ENCODE measurements at regions not wholly inside any gene's neighbourhood (a gene's known extent, or its start where the extent isn't known, plus 50 kb on each side); places are given as distances from the start of the nearest gene placed in this dataset.
A peak's percentile ranks its signal among the peaks of the same experiment; 100 is the strongest.

- no peak for DNase-seq (ENCODE audit: low read depth, low spot score)
- TF ChIP-seq CTCF (IDR thresholded peaks at IDR 0.05; ENCODE audit: insufficient read depth, low read length, missing control alignments): no peak
- H3K4me3 ChIP-seq (ENCODE audit: low read depth, low read length): no peak overlapping the region
- ChIA-PET POLR2A (no interaction called here), CTCF (no interaction called here)
Measured at GRCh38 chr2:106954304-106954703, 68.3 kb upstream of the ST6GAL2 start.

GRCh38 chr2:106956416-106956815 is 70.4 kb upstream of the ST6GAL2 start:
- no peak for TF ChIP-seq CTCF (IDR thresholded peaks at IDR 0.05; ENCODE audit: insufficient read depth, low read length, missing control alignments)
- H3K4me3 ChIP-seq (ENCODE audit: low read depth, low read length): no peak overlapping the region
- ChIA-PET POLR2A (interaction anchor here (1.0 to 1.1 kb wide), 2 partner anchors 15 to 46 kb away, joined by 4 to 5 read pairs; no protein-coding TSS in a partner anchor), CTCF (no interaction called here)
- DNase-seq (ENCODE audit: low read depth, low spot score): no peak

GRCh38 chr2:106956879-106957278 is 70.9 kb upstream of the ST6GAL2 start:
- DNase-seq (ENCODE audit: low read depth, low spot score): peak; percentile 96
- TF ChIP-seq CTCF (IDR thresholded peaks at IDR 0.05; ENCODE audit: insufficient read depth, low read length, missing control alignments): no peak
- H3K4me3 ChIP-seq (ENCODE audit: low read depth, low read length): no peak overlapping the region
- ChIA-PET POLR2A (interaction anchor here (0.6 to 1.1 kb wide), 3 partner anchors 13 to 45 kb away, joined by 3 to 5 read pairs (median 4); no protein-coding TSS in a partner anchor), CTCF (no interaction called here)

- ChIA-PET CTCF (interaction anchor here (1.0 kb wide), 1 partner anchor 19 kb away, joined by 3 read pairs; no protein-coding TSS in a partner anchor), POLR2A (interaction anchor here (0.9 kb wide), 1 partner anchor 11 kb away, joined by 3 read pairs; no protein-coding TSS in a partner anchor)
- no peak for TF ChIP-seq CTCF (IDR thresholded peaks at IDR 0.05; ENCODE audit: insufficient read depth, low read length, missing control alignments)
- H3K4me3 ChIP-seq (ENCODE audit: low read depth, low read length): no peak overlapping the region
- DNase-seq (ENCODE audit: low read depth, low spot score): no peak
Measured at GRCh38 chr2:106959975-106960682, 74.2 kb upstream of the ST6GAL2 start.

DNA sequence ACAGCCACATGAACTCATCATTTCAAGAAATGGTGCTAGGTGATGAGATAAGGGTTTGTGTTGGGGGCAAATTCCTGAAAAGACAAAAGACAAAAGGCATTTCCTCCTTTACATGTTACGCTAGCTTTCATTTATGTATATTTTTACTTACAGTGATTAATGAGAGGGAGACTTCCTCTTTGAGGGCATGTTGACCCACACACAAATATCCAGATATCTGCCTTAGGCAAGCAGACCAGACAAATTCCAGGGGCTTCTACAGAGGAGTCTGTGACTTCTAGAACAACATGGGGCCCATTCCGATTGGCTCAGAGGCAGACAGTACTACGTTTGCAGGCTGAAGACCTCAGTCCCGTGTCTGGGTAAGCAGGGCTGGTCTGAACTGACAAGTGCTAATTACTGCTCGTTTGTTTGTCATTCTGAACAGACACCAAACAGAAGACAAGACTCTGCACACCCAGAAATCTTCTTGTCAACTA is 74.8 kb upstream of the ST6GAL2 start:
- ChIA-PET POLR2A (interaction anchor here (0.9 kb wide), 1 partner anchor 10 kb away, joined by 3 read pairs; no protein-coding TSS in a partner anchor), CTCF (interaction anchor here (1.0 to 1.3 kb wide), 2 partner anchors 10 to 18 kb away, joined by 3 to 4 read pairs; no protein-coding TSS in a partner anchor)
- H3K4me3 ChIP-seq (ENCODE audit: low read depth, low read length): no peak overlapping the region
- no peak for TF ChIP-seq CTCF (IDR thresholded peaks at IDR 0.05; ENCODE audit: insufficient read depth, low read length, missing control alignments)
- DNase-seq (ENCODE audit: low read depth, low spot score): no peak

- no peak for DNase-seq (ENCODE audit: low read depth, low spot score)
- TF ChIP-seq CTCF (IDR thresholded peaks at IDR 0.05; ENCODE audit: insufficient read depth, low read length, missing control alignments): no peak
- CTCF ChIA-PET: interaction anchor here (1.0 to 1.3 kb wide), 2 partner anchors 10 to 18 kb away, joined by 3 to 4 read pairs; no protein-coding TSS in a partner anchor
- H3K4me3 ChIP-seq (ENCODE audit: low read depth, low read length): no peak overlapping the region
- POLR2A ChIA-PET: no interaction called here
Measured at GRCh38 chr2:106961328-106961727, 75.4 kb upstream of the ST6GAL2 start.
